ENCODE measurements at regions not wholly inside any gene's neighbourhood (a gene's known extent, or its start where the extent isn't known, plus 50 kb on each side); places are given as distances from the start of the nearest gene placed in this dataset.

DNA sequence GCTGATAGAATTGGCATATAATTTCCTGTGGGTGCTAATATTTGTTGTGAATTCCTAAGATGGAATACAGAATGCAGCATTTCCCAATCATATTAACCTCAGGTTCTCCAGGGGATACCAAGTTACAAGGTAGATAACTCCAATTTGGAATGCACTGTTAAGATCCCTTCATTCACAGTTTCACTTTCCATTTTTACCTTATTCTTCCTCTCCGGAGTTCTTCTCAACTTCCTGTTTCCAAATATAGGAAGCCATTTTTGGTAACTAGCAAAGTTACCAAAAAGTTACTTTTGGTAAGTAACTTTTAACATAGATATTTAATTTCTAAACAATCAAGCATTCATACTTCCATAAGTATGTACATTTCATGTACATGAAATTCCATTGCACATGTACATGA lies 63.5 kb upstream of the PHACTR2 start:
- no peak overlapping the region for H3K4me3 ChIP-seq (ENCODE audit: low read depth, low read length)
- no peak for DNase-seq (ENCODE audit: low read depth)
- TF ChIP-seq, protein P1, sequence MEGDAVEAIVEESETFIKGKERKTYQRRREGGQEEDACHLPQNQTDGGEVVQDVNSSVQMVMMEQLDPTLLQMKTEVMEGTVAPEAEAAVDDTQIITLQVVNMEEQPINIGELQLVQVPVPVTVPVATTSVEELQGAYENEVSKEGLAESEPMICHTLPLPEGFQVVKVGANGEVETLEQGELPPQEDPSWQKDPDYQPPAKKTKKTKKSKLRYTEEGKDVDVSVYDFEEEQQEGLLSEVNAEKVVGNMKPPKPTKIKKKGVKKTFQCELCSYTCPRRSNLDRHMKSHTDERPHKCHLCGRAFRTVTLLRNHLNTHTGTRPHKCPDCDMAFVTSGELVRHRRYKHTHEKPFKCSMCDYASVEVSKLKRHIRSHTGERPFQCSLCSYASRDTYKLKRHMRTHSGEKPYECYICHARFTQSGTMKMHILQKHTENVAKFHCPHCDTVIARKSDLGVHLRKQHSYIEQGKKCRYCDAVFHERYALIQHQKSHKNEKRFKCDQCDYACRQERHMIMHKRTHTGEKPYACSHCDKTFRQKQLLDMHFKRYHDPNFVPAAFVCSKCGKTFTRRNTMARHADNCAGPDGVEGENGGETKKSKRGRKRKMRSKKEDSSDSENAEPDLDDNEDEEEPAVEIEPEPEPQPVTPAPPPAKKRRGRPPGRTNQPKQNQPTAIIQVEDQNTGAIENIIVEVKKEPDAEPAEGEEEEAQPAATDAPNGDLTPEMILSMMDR (IDR thresholded peaks at IDR 0.05; ENCODE audit: control insufficient read depth, extremely low read depth, insufficient read depth), result no peak

DNA sequence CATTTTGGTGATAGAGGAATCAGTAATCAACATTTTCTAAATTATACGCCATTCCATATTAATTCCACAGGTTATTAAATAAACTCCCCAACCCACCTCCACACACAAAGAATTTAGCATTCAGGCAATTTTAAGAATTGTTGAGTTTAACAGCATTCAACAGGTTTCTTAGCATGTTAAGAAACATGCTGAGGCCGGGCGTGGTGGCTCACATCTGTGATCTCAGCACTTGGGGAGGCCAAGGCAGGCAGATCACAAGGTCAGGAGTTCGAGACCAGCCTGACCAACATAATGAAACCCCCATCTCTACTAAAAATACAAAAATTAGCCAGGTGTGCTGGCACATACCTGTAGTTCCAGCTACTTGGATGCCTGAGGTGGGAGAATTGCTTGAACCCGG lies 64.0 kb upstream of the PHACTR2 start:
- TF ChIP-seq, protein P1 (IDR thresholded peaks at IDR 0.05; ENCODE audit: control insufficient read depth, extremely low read depth, insufficient read depth), result no peak

GRCh38 chr6:143612186-143612585 lies 65.6 kb upstream of the PHACTR2 start:
- TF ChIP-seq, protein P1 (IDR thresholded peaks at IDR 0.05; ENCODE audit: control insufficient read depth, extremely low read depth, insufficient read depth), result no peak
- H3K4me3 ChIP-seq (ENCODE audit: low read depth, low read length), result no peak overlapping the region
- no peak for DNase-seq (ENCODE audit: low read depth)

More for the DNA sequence above, 64.0 kb upstream of the PHACTR2 start:
- H3K4me3 ChIP-seq (ENCODE audit: low read depth, low read length), result no peak overlapping the region
- no peak for DNase-seq (ENCODE audit: low read depth)

DNA sequence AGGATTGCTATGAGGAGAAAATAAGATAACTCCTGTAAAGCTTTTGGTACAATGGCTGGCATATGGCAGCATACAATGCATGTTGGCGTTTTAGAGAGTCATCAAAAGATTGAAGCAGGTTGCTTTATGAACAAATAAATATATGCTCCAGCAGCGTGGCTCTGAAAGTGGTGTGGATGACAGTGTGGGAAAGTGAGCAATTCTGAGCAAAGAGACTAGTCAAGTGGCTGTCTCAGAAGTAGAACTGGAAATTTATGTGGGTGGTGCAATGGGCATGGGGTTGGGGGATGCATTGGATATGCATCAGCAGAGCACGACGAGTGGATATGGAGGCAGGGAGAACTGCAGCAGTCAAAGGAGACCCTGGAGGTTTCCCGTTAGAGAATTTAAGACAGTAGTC lies 66.2 kb upstream of the PHACTR2 start:
- H3K4me3 ChIP-seq (ENCODE audit: low read depth, low read length), result no peak overlapping the region
- no peak for DNase-seq (ENCODE audit: low read depth)
- TF ChIP-seq, protein P1 (IDR thresholded peaks at IDR 0.05; ENCODE audit: control insufficient read depth, extremely low read depth, insufficient read depth), result no peak

GRCh38 chr6:143609972-143610371 lies 67.8 kb upstream of the PHACTR2 start:
- DNase-seq (ENCODE audit: low read depth), result no peak
- H3K4me3 ChIP-seq (ENCODE audit: low read depth, low read length), result no peak overlapping the region
- TF ChIP-seq, protein P1 (IDR thresholded peaks at IDR 0.05; ENCODE audit: control insufficient read depth, extremely low read depth, insufficient read depth), result no peak

DNA sequence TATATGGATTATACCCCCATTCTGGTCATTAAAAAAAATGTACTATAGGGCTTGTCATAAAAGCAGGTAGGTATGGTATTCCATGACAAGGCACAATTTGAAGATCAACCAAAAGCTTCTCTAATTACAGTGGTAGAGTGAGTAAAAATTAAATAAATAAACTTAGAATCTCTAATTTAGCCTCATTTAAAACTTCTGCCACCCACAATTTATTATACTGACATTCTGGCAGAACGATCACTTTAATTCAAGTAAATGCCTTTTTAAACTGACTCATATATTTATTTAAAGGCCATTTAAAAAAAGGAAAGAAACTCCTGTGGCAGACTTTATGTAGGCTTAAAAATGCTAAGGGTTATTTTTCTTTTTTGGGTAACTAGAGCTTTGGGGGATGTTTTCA lies 68.3 kb upstream of the PHACTR2 start:
- no peak overlapping the region for H3K4me3 ChIP-seq (ENCODE audit: low read depth, low read length)
- DNase-seq (ENCODE audit: low read depth), result no peak
- TF ChIP-seq, protein P1 (IDR thresholded peaks at IDR 0.05; ENCODE audit: control insufficient read depth, extremely low read depth, insufficient read depth), result no peak

DNA sequence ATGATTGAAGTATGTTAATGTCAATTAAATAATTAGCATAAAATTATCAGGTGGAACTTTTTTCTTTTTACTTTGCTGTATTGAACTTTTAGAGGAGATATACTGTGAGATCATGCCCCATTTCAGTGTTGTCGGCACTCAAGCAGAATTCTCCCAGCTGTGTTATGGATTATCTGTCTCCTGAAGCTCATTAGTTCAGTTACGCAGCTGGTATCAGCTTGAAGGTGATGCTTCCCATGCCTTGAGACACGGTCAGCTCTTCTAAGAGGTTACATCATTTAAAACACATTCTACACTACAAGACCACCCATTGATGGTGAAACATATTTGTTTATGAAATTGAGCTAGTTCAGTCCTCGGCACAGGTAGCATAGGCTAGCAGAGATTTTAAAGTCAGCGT lies 68.9 kb upstream of the PHACTR2 start:
- TF ChIP-seq, protein P1 (IDR thresholded peaks at IDR 0.05; ENCODE audit: control insufficient read depth, extremely low read depth, insufficient read depth), result no peak
- H3K4me3 ChIP-seq (ENCODE audit: low read depth, low read length), result no peak overlapping the region
- no peak for DNase-seq (ENCODE audit: low read depth)

Data from LNCaP clone FGC (cell line).